WTC11 (cell line): ENCODE measurements at regions not wholly inside any gene's neighbourhood (a gene's known extent, or its start where the extent isn't known, plus 50 kb on each side); places are given as distances from the start of the nearest gene placed in this dataset.

ENCODE experiments used
- ATAC-seq: fragments of 200-7000 bp; cut with Tn5 transposase; 2 replicates; pipeline ENCODE4 v1.10.0; 2021; ENCODE audit warnings: mild to moderate bottlenecking, moderate library complexity
- CTCF ChIA-PET: fragments of 300-600 bp; sonication (Branson Sonifier 250); formaldehyde crosslinking; loops from one replicate; lab custom pipeline; 2021; ENCODE audit warnings: antibody characterized with exemption; lab: Charles Lee
- POLR2A ChIA-PET: fragments of 350-600 bp; sonication (Branson Sonifier 250); formaldehyde crosslinking; loops from one replicate; lab custom pipeline; 2021; ENCODE audit warnings: antibody characterized with exemption; lab: Charles Lee
- DNase-seq: peaks from one replicate; pipeline ENCODE4 v3.0.0; 2021; ENCODE audit warnings: low spot score
- H3K27ac Mint-ChIP-seq: 2 replicates; pipeline ENCODE4 v1.8.0; 2021; ENCODE audit warnings: mixed read lengths
- H3K27me3 Mint-ChIP-seq: 2 replicates; pipeline ENCODE4 v1.8.0; 2021; ENCODE audit warnings: low read depth, mild to moderate bottlenecking, moderate library complexity, mixed read lengths
- H3K36me3 Mint-ChIP-seq: 2 replicates; pipeline ENCODE4 v1.8.0; 2021; ENCODE audit warnings: mixed read lengths
- H3K4me1 Mint-ChIP-seq: 2 replicates; pipeline ENCODE4 v1.8.0; 2022; ENCODE audit warnings: mixed read lengths
- H3K4me3 Mint-ChIP-seq: 2 replicates; pipeline ENCODE4 v1.8.0; 2021; ENCODE audit warnings: mild to moderate bottlenecking, moderate library complexity, mixed read lengths
- H3K9me3 Mint-ChIP-seq: 2 replicates; pipeline ENCODE4 v1.8.0; 2021; ENCODE audit warnings: mixed read lengths
- AFF4 ChIP-seq: sonication (generic); formaldehyde crosslinking; IDR thresholded peaks from 2 replicates; pipeline ENCODE4 v1.8.1; 2023; ENCODE audit warnings: mild to moderate bottlenecking, missing genetic modification reagents, borderline replicate concordance
- E2F1 ChIP-seq: sonication (generic); formaldehyde crosslinking; IDR thresholded peaks from 2 replicates; pipeline ENCODE4 v1.8.0; 2022; ENCODE audit warnings: mild to moderate bottlenecking, missing genetic modification reagents
- ERG ChIP-seq: fragments of 250-450 bp; sonication (Bioruptor Pico); IDR thresholded peaks from 2 replicates; pipeline ENCODE4 v1.8.0; 2021; ENCODE audit warnings: mild to moderate bottlenecking
- FOXK1 ChIP-seq: sonication (generic); formaldehyde crosslinking; IDR thresholded peaks from 2 replicates; pipeline ENCODE4 v1.8.0; 2022; ENCODE audit warnings: mild to moderate bottlenecking, moderate library complexity, missing genetic modification reagents
- GABPB1 ChIP-seq: sonication (generic); formaldehyde crosslinking; IDR thresholded peaks from 2 replicates; pipeline ENCODE4 v1.8.1; 2023; ENCODE audit warnings: mild to moderate bottlenecking, missing genetic modification reagents
- GRHL2 ChIP-seq: fragments of 250-450 bp; sonication (Bioruptor Pico); IDR thresholded peaks from 2 replicates; pipeline ENCODE4 v1.8.0; 2022; ENCODE audit warnings: mild to moderate bottlenecking, moderate library complexity; ENCODE audit not compliant: insufficient replicate concordance, severe bottlenecking
- GTF2I ChIP-seq: fragments of 250-450 bp; sonication (Bioruptor Pico); conservative IDR thresholded peaks from 2 replicates; pipeline ENCODE4 v1.4.0; 2021; ENCODE audit warnings: mild to moderate bottlenecking
- MYBL2 ChIP-seq: sonication (generic); formaldehyde crosslinking; IDR thresholded peaks from 2 replicates; pipeline ENCODE4 v1.8.1; 2023; ENCODE audit warnings: mild to moderate bottlenecking, moderate library complexity, missing genetic modification reagents
- NFATC4 ChIP-seq: fragments of 250-450 bp; sonication (Bioruptor Pico); IDR thresholded peaks from 2 replicates; pipeline ENCODE4 v1.9.0; 2021; ENCODE audit warnings: mild to moderate bottlenecking
- NR2C2 ChIP-seq: sonication (generic); formaldehyde crosslinking; IDR thresholded peaks from 2 replicates; pipeline ENCODE4 v1.8.0; 2022; ENCODE audit warnings: mild to moderate bottlenecking, missing genetic modification reagents
- NR3C1 ChIP-seq: sonication (generic); formaldehyde crosslinking; conservative IDR thresholded peaks from 2 replicates; pipeline ENCODE4 v1.8.1; 2023; ENCODE audit warnings: low read depth, mild to moderate bottlenecking, missing genetic modification reagents
- OVOL2 ChIP-seq: fragments of 250-450 bp; sonication (Bioruptor Pico); IDR thresholded peaks from 2 replicates; pipeline ENCODE4 v1.9.0; 2021; ENCODE audit warnings: mild to moderate bottlenecking, borderline replicate concordance
- PREB ChIP-seq: sonication (generic); formaldehyde crosslinking; IDR thresholded peaks from 2 replicates; pipeline ENCODE4 v1.8.1; 2022; ENCODE audit warnings: mild to moderate bottlenecking, missing genetic modification reagents, moderate library complexity, borderline replicate concordance
- PRRX2 ChIP-seq: fragments of 250-450 bp; sonication (Bioruptor Pico); IDR thresholded peaks from 2 replicates; pipeline ENCODE4 v1.8.0; 2021; ENCODE audit warnings: mild to moderate bottlenecking
- ZNF263 ChIP-seq: sonication (generic); formaldehyde crosslinking; IDR thresholded peaks from 2 replicates; pipeline ENCODE4 v1.8.1; 2022; ENCODE audit warnings: low read depth, mild to moderate bottlenecking, moderate library complexity, missing genetic modification reagents
- ZNF512 ChIP-seq: sonication (generic); formaldehyde crosslinking; IDR thresholded peaks from 2 replicates; pipeline ENCODE4 v1.8.1; 2022; ENCODE audit warnings: missing genetic modification reagents, borderline replicate concordance
- ZSCAN18 ChIP-seq: fragments of 250-450 bp; sonication (Bioruptor Pico); IDR thresholded peaks from 2 replicates; pipeline ENCODE4 v2.1.2; 2022; ENCODE audit warnings: mild to moderate bottlenecking, moderate library complexity

- no peak for TF ChIP-seq E2F1
These were observed 973.5 kb upstream of the NCAM2 start (continued) for GRCh38 chr21:20024741-20025140.

- no peaks in the 10 kb centered on the region for H3K36me3 Mint-ChIP-seq
- no peaks in the 10 kb centered on the region for H3K27me3 Mint-ChIP-seq
- ATAC-seq (no peak), DNase-seq (no peak)
- no peak overlapping the region for H3K4me3 Mint-ChIP-seq
- ChIA-PET CTCF (interaction anchor here (0.8 kb wide), 1 partner anchor 1075 kb away, joined by 3 read pairs; no protein-coding TSS in a partner anchor), POLR2A (no interaction called here)
- peaks cover 9% of the 10 kb centered on the region; the same call in 1 of the 2 replicates for H3K4me1 Mint-ChIP-seq
- H3K27ac Mint-ChIP-seq: no peak overlapping the region
- H3K9me3 Mint-ChIP-seq: peaks cover 6% of the 10 kb centered on the region; the same call in 1 of the 2 replicates
- TF ChIP-seq GTF2I (CRISPR knock-in tag) (no peak), MYBL2 (CRISPR knock-in tag) (no peak), NR3C1 (CRISPR knock-in tag) (no peak), AFF4 (CRISPR knock-in tag) (no peak), NR2C2 (CRISPR knock-in tag) (no peak), GRHL2 (CRISPR knock-in tag) (no peak), NFATC4 (CRISPR knock-in tag) (no peak), PRRX2 (no peak), GABPB1 (no peak)
- TF ChIP-seq, all 79 proteins: peak for 0
These were observed 971.7 kb upstream of the NCAM2 start for GRCh38 chr21:20026543-20026942.

GRCh38 chr21:20030390-20030789 is 967.8 kb upstream of the NCAM2 start:
- POLR2A ChIA-PET: no interaction called here
- no peak for TF ChIP-seq ZNF263 (CRISPR knock-in tag)
- no peak for TF ChIP-seq ERG (CRISPR knock-in tag)
- TF ChIP-seq FOXK1 (CRISPR knock-in tag): no peak
- TF ChIP-seq ZNF512 (CRISPR knock-in tag): no peak
- TF ChIP-seq OVOL2: no peak
- no peak for TF ChIP-seq PREB
- TF ChIP-seq ZSCAN18: no peak
- Mint-ChIP-seq H3K27ac (no peak overlapping the region), H3K4me3 (no peak overlapping the region), H3K36me3 (no peaks in the 10 kb centered on the region), H3K27me3 (no peaks in the 10 kb centered on the region), H3K9me3 (no peaks in the 10 kb centered on the region), H3K4me1 (peaks cover 13% of the 10 kb centered on the region; the same call in 1 of the 2 replicates)
- DNase-seq (no peak), ATAC-seq (no peak)
- CTCF ChIA-PET: interaction anchor here (0.8 kb wide), 1 partner anchor 10 kb away, joined by 3 read pairs; no protein-coding TSS in a partner anchor
